Peyer's patch (tissue), 4 donors: ENCODE measurements at regions not wholly inside any gene's neighbourhood (a gene's known extent, or its start where the extent isn't known, plus 50 kb on each side); places are given as distances from the start of the nearest gene placed in this dataset.

ENCODE experiments used
- CTCF ChIP-seq, 6 experiments: fragments of 450-650 bp in 4 of 6; fragments of 200-600 bp in 2 of 6; sonication (generic) in 1 of 6; IDR thresholded peaks; one replicate each; pipeline ENCODE4 v1.5.1; 2017 to 2019; ENCODE audit warnings: antibody characterized with exemption in 6 of 6, mild to moderate bottlenecking in 3 of 6, moderate library complexity in 1 of 6
- POLR2A ChIP-seq, 2 donors: fragments of 450-650 bp; IDR thresholded peaks; one replicate each; pipeline ENCODE4 v1.5.1; 2017; ENCODE audit warnings: antibody characterized with exemption in 2 of 2, mild to moderate bottlenecking in 2 of 2, moderate library complexity in 2 of 2

- no peak for TF ChIP-seq CTCF (IDR thresholded peaks at IDR 0.05)
- TF ChIP-seq POLR2A (IDR thresholded peaks at IDR 0.05) = no peak
Observed at GRCh38 chr3:145087038-145087437, 1073.9 kb downstream of the PLOD2 start.
